ENCODE measurements at regions not wholly inside any gene's neighbourhood (a gene's known extent, or its start where the extent isn't known, plus 50 kb on each side); places are given as distances from the start of the nearest gene placed in this dataset.

GRCh38 chr1:216927633-216928032, 204.4 kb upstream of the ESRRG start:
- no peak for TF ChIP-seq CTCF (IDR thresholded peaks at IDR 0.05)
- TF ChIP-seq POLR2A (IDR thresholded peaks at IDR 0.05) = no peak
- WGBS, 2 donors = 90 to 92% methylated on average over 6 of the region's 6 CpGs
- DNase-seq (ENCODE audit: low spot score in 2 of 2) = no peak
- intact Hi-C loops (cut with DNase I; ENCODE audit: low total_unique reads) = no loop called here
- no peak overlapping the region for H3K4me3 ChIP-seq (ENCODE audit: low read depth, poor library complexity, severe bottlenecking)

- 47 to 48% methylated on average over 11 of the region's 11 CpGs for WGBS, 2 donors
- intact Hi-C loops (cut with DNase I; ENCODE audit: low total_unique reads) = no loop called here
- no peak for DNase-seq (ENCODE audit: low spot score in 2 of 2)
- no peak overlapping the region for H3K4me3 ChIP-seq (ENCODE audit: low read depth, poor library complexity, severe bottlenecking)
- TF ChIP-seq CTCF (IDR thresholded peaks at IDR 0.05) (no peak), POLR2A (IDR thresholded peaks at IDR 0.05) (no peak)
Measured at GRCh38 chr1:216926720-216927510, 203.7 kb upstream of the ESRRG start.

- intact Hi-C loops (cut with DNase I; ENCODE audit: low total_unique reads) = no loop called here
- WGBS, 2 donors = 62 to 64% methylated on average over 7 of the region's 7 CpGs
- no peak overlapping the region for H3K4me3 ChIP-seq (ENCODE audit: low read depth, poor library complexity, severe bottlenecking)
- DNase-seq (ENCODE audit: low spot score in 2 of 2) = no peak
- TF ChIP-seq POLR2A (IDR thresholded peaks at IDR 0.05) = no peak
- TF ChIP-seq CTCF (IDR thresholded peaks at IDR 0.05) = no peak
Measured at GRCh38 chr1:216925962-216926625, 202.9 kb upstream of the ESRRG start.

- intact Hi-C loops (cut with DNase I; ENCODE audit: low total_unique reads) = no loop called here
Measured at GRCh38 chr1:216924732-216925131, 201.5 kb upstream of the ESRRG start.

GRCh38 chr1:216923601-216924000, 200.4 kb upstream of the ESRRG start:
- intact Hi-C loops (cut with DNase I; ENCODE audit: low total_unique reads) = no loop called here
- WGBS, 2 donors = 75 to 79% methylated on average over 5 of the region's 5 CpGs
- no peak overlapping the region for H3K4me3 ChIP-seq (ENCODE audit: low read depth, poor library complexity, severe bottlenecking)
- DNase-seq (ENCODE audit: low spot score in 2 of 2) = no peak
- no peak for TF ChIP-seq POLR2A (IDR thresholded peaks at IDR 0.05)

More at GRCh38 chr1:216924732-216925131, 201.5 kb upstream of the ESRRG start:
- no peak for DNase-seq (ENCODE audit: low spot score in 2 of 2)
- WGBS, 2 donors = 62 to 70% methylated on average over 4 of the region's 4 CpGs
- H3K4me3 ChIP-seq (ENCODE audit: low read depth, poor library complexity, severe bottlenecking) = no peak overlapping the region
- no peak for TF ChIP-seq CTCF (IDR thresholded peaks at IDR 0.05)
- no peak for TF ChIP-seq POLR2A (IDR thresholded peaks at IDR 0.05)

- intact Hi-C loops (cut with DNase I; ENCODE audit: low total_unique reads) = no loop called here
- 93 to 94% methylated on average over 2 of the region's 2 CpGs for WGBS, 2 donors
- DNase-seq (ENCODE audit: low spot score in 2 of 2) = no peak
- TF ChIP-seq POLR2A (IDR thresholded peaks at IDR 0.05) (no peak), CTCF (IDR thresholded peaks at IDR 0.05) (no peak)
- H3K4me3 ChIP-seq (ENCODE audit: low read depth, poor library complexity, severe bottlenecking) = no peak overlapping the region
Measured at GRCh38 chr1:216922406-216922805, 199.2 kb upstream of the ESRRG start.
